ENCODE measurements at regions not wholly inside any gene's neighbourhood (a gene's known extent, or its start where the extent isn't known, plus 50 kb on each side); places are given as distances from the start of the nearest gene placed in this dataset.
"Not testable (repeated sequence)": the region's sequence is repeated elsewhere in the genome, so short reads cannot be mapped to it uniquely, and the experiment has no call there.

DNA sequence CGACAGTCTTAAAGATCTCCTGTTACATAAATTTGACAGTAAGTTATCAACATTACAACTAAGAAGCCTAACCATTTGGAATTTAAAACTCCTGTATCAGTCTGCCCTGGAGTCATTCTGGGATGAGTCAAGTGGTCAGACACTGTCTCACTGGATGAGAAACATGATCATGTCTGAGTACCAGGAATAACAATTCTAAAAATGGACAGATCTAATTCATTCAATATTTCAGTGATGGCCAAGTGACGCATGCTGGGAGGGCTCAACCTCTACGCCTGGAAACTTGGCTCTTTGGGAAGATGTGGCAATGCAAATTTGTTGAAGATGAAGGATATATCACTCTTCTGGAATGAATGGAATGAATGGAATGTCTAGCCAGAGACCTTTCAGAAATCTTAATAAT is 1427.2 kb downstream of the STIM2 start:
- Mint-ChIP-seq H3K4me1 (ENCODE audit: low read depth) (no peaks in the 10 kb centered on the region), H3K27ac (no peak overlapping the region), H3K27me3 (ENCODE audit: low read depth) (no peaks in the 10 kb centered on the region), H3K9me3 (peaks cover 22% of the 10 kb centered on the region), H3K36me3 (ENCODE audit: low read depth) (no peaks in the 10 kb centered on the region), H3K4me3 (no peak overlapping the region)
- DNase-seq: no peak
- intact Hi-C loops (cut with micrococcal nuclease): no loop called here
- CTCF ChIA-PET: no interaction called here

DNA sequence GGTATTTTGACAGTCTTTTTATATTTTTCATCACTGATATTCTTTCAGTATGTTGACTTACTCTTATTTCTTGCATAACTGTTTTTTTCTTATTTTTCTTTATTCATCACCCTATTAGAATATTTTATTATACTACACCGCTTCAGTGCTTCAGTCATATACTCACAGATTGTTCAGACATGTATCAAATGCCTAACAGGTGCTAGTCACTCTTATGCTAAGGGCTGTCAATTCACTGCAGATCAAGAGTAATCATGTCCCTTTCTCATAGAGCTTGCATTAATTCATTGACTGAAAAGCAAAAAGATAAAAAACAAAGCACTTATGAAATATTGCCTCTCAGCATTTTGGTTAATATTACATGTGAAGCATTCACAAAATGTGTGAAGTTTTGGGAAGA is 1435.6 kb downstream of the STIM2 start:
- CTCF ChIA-PET: no interaction called here
- Mint-ChIP-seq H3K27me3 (ENCODE audit: low read depth) (no peaks in the 10 kb centered on the region), H3K36me3 (ENCODE audit: low read depth) (no peaks in the 10 kb centered on the region), H3K4me3 (no peak overlapping the region), H3K9me3 (peaks cover 10% of the 10 kb centered on the region), H3K4me1 (ENCODE audit: low read depth) (no peaks in the 10 kb centered on the region), H3K27ac (no peak overlapping the region)
- intact Hi-C loops (cut with micrococcal nuclease): no loop called here
- DNase-seq: no peak

DNA sequence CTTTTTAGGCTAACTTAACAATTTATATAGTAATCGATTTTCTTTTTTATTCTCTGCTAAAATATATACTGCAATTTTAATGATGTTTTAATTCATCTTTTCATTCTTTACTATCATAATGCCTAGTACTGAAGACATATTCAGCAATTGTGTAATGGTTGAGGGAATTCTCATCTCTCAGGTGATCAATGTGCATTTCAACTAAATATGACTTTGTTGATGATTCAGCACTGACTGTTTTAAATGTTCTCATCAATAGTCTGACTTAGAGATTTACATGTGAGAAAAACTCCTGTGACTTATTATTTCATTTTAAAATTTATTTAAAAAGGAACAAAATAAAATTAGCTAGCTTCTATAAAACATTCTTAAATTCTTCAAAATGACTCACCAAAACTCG is 1450.3 kb downstream of the STIM2 start:
- no peaks in the 10 kb centered on the region for H3K27me3 Mint-ChIP-seq (ENCODE audit: low read depth)
- CTCF ChIA-PET: interaction anchor here (0.6 kb wide), 1 partner anchor 81 kb away, joined by 4 read pairs; no protein-coding TSS in a partner anchor
- DNase-seq: no peak
- intact Hi-C loops (cut with micrococcal nuclease): no loop called here
- peaks cover 2% of the 10 kb centered on the region for H3K9me3 Mint-ChIP-seq
- H3K27ac Mint-ChIP-seq: no peak overlapping the region
- H3K4me3 Mint-ChIP-seq: no peak overlapping the region
- no peaks in the 10 kb centered on the region for H3K36me3 Mint-ChIP-seq (ENCODE audit: low read depth)
- no peaks in the 10 kb centered on the region for H3K4me1 Mint-ChIP-seq (ENCODE audit: low read depth)

DNA sequence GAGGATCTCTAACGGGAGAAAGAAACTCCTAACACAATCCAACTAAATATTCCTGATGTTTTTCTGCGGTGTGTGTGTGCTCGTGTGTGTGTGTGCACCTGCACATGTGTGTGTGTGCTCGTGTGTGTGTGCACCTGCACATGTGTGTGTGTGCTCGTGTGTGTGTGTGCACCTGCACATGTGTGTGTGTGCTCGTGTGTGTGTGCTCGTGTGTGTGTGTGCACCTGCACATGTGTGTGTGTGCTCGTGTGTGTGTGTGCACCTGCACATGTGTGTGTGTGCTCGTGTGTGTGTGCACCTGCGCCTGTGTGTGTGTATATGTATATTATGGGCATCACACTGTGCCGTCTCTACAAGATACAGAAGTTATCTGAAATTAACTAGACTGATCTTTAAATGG is 1451.9 kb downstream of the STIM2 start:
- CTCF ChIA-PET; H3K27ac Mint-ChIP-seq; H3K27me3 Mint-ChIP-seq (ENCODE audit: low read depth); H3K36me3 Mint-ChIP-seq (ENCODE audit: low read depth); H3K4me1 Mint-ChIP-seq (ENCODE audit: low read depth); H3K4me3 Mint-ChIP-seq; DNase-seq; intact Hi-C loops (cut with micrococcal nuclease); H3K9me3 Mint-ChIP-seq: not testable (repeated sequence)

DNA sequence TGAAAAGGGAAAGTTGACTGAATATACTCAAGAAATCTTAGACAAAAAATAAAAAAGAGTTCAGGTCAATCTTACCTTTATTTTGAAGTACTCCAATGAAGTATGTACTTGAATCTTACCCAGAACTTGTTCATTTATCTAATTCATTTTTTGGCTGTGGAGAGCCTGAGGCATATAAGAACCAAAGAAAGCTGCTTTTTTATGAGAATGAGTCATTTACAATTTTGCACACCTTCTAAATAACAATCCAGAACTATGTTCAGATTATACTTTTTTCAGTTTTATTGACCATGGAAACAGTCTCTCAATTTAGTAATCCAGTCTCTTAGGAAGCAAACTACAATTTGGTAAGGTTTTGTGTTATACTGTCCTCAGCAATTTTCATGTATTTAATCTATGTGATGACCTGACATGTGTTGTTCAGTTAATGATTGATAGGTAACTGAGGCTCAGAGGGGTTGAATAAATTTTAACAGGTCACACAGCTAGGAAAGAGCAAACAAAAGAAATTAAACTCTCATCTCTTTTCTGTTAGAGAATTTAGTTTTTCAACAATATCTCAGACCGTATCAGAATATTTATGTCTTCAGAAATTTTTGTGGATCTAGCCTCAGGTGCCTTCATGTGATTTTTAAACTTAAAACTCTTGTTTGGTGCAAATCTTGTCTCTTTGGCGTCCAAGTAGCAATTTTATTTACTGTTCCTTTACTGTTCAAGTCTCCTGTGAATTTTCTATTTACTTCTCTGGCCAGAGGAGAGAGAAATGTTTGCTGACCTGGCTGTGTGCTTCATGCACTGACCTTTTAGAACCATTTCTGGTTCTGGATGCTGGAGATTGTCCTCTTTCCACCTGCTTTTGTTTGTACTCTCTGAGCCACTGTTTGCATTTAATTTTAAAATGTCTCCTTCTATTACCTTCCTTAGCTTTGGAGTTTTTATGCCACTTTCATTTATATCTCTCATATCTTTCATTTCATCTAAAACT is 1453.4 kb downstream of the STIM2 start:
- CTCF ChIA-PET: interaction anchor here (0.6 kb wide), 1 partner anchor 879 kb away, joined by 3 read pairs; no protein-coding TSS in a partner anchor
- no peak overlapping the region for H3K27ac Mint-ChIP-seq
- no peak for DNase-seq
- H3K4me1 Mint-ChIP-seq (ENCODE audit: low read depth): no peaks in the 10 kb centered on the region
- no peaks in the 10 kb centered on the region for H3K36me3 Mint-ChIP-seq (ENCODE audit: low read depth)
- no peaks in the 10 kb centered on the region for H3K27me3 Mint-ChIP-seq (ENCODE audit: low read depth)
- peaks cover 5% of the 10 kb centered on the region for H3K9me3 Mint-ChIP-seq
- intact Hi-C loops (cut with micrococcal nuclease): no loop called here
- no peak overlapping the region for H3K4me3 Mint-ChIP-seq

DNA sequence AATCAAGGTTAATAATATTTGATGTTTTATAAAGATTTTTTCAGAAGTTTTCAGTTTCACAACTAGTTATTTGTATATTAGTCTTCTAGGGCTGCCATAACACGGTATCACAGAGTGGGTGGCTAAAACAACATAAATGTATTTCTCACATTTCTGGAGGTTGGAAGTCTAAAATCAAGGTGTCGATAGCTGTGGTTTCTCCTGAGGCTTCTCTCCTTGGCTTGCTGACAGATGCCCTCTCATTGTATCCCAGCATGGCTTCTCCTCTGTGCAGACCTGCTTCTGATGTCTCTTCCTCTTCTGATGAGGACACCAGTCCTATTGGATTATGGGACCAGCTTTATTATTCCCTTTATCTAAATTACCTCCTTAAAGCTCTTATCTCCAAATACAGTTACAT is 1456.6 kb downstream of the STIM2 start:
- no peak overlapping the region for H3K4me3 Mint-ChIP-seq
- intact Hi-C loops (cut with micrococcal nuclease): no loop called here
- no peaks in the 10 kb centered on the region for H3K4me1 Mint-ChIP-seq (ENCODE audit: low read depth)
- DNase-seq: no peak
- H3K27me3 Mint-ChIP-seq (ENCODE audit: low read depth): no peaks in the 10 kb centered on the region
- H3K9me3 Mint-ChIP-seq: peaks cover 5% of the 10 kb centered on the region
- H3K27ac Mint-ChIP-seq: no peak overlapping the region
- CTCF ChIA-PET: no interaction called here
- H3K36me3 Mint-ChIP-seq (ENCODE audit: low read depth): no peaks in the 10 kb centered on the region

DNA sequence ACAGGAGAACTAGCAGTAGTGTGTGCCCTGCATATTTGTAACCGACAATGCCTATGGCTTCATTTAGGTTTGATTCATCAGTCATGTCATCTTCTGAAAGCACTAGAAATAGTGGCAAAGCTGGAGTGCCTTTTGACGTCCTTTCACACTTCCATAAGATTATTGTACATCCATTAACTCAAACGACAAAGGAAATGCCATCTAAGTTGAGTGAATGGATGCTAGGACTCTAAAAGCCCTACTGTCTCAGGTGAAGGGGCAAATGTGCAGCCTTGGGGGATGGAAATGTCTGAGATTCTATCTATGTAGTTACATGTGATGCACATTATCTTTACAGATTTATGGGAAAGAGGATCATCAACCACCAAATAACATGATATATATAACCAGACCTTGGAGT is 1473.6 kb downstream of the STIM2 start:
- no peak for DNase-seq
- CTCF ChIA-PET: no interaction called here
- Mint-ChIP-seq H3K27me3 (ENCODE audit: low read depth) (no peaks in the 10 kb centered on the region), H3K4me3 (no peak overlapping the region), H3K4me1 (ENCODE audit: low read depth) (no peaks in the 10 kb centered on the region), H3K9me3 (no peaks in the 10 kb centered on the region), H3K27ac (no peak overlapping the region), H3K36me3 (ENCODE audit: low read depth) (no peaks in the 10 kb centered on the region)
- intact Hi-C loops (cut with micrococcal nuclease): no loop called here

DNA sequence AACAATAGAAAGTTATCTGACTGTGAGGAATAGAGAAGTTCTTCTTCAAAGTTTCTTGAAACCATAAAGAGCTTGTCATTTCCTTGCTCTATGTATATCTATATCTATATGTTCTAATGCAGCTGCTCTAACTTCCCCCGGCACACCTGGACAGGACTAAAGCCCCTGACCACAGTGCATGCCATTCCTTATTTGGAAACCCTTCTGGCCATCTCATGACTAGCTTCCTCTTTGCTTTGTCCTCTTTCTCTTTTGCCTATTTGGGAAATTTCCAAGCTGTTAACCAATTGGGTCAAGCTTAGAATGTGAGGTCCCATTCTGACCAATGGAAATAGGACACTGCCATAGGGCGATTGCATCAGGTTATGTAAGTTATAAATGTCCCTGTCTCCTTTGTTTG is 1481.1 kb downstream of the STIM2 start:
- DNase-seq: no peak
- Mint-ChIP-seq H3K4me1 (ENCODE audit: low read depth) (no peaks in the 10 kb centered on the region), H3K36me3 (ENCODE audit: low read depth) (no peaks in the 10 kb centered on the region), H3K27me3 (ENCODE audit: low read depth) (no peaks in the 10 kb centered on the region), H3K27ac (no peak overlapping the region), H3K4me3 (no peak overlapping the region), H3K9me3 (peaks cover 19% of the 10 kb centered on the region)
- intact Hi-C loops (cut with micrococcal nuclease): no loop called here
- CTCF ChIA-PET: no interaction called here

DNA sequence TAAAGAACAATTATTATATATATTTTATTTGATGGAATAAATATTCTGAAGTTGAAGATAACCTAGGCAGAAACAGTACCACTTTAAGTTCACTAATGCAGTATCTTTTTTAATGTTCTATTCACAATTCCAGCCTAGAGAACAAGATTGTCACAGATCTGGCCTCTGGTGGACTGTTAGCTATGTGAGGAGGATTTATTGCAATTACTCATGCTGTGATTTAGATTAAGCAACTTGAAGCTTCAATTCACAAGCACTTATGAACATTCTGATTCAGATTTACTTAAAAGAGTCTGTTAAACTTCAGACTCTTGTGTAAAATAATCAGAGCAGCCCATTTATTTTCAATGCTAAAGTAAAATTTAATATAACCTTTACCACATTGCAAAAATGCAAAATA is 1489.8 kb downstream of the STIM2 start:
- DNase-seq: no peak
- intact Hi-C loops (cut with micrococcal nuclease): no loop called here
- no peak overlapping the region for H3K4me3 Mint-ChIP-seq
- no peaks in the 10 kb centered on the region for H3K27me3 Mint-ChIP-seq (ENCODE audit: low read depth)
- no peaks in the 10 kb centered on the region for H3K4me1 Mint-ChIP-seq (ENCODE audit: low read depth)
- no peak overlapping the region for H3K27ac Mint-ChIP-seq
- H3K36me3 Mint-ChIP-seq (ENCODE audit: low read depth): no peaks in the 10 kb centered on the region
- peaks cover 5% of the 10 kb centered on the region for H3K9me3 Mint-ChIP-seq
- CTCF ChIA-PET: no interaction called here

DNA sequence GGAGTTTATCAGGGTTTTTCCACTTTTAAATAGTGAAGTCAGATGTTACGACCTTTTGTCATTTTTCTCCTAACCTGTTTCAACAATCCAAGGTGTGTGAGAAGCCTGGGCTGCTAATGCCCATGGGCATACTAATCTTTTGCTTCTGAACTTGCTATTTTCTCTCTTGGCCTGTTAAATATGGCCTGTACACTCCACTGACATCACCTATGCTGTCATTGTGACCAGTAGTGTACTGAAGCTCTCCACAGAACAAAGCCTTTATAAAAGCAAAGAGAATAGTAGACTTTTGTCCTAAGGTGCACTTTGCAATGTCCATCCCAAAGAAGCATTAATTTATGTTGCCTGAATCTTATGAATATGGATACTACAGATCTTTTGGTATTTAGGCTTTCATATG is 1490.5 kb downstream of the STIM2 start:
- Mint-ChIP-seq H3K4me1 (ENCODE audit: low read depth) (no peaks in the 10 kb centered on the region), H3K9me3 (peaks cover 8% of the 10 kb centered on the region), H3K27ac (no peak overlapping the region), H3K4me3 (no peak overlapping the region), H3K36me3 (ENCODE audit: low read depth) (no peaks in the 10 kb centered on the region), H3K27me3 (ENCODE audit: low read depth) (no peaks in the 10 kb centered on the region)
- intact Hi-C loops (cut with micrococcal nuclease): no loop called here
- CTCF ChIA-PET: no interaction called here
- no peak for DNase-seq

DNA sequence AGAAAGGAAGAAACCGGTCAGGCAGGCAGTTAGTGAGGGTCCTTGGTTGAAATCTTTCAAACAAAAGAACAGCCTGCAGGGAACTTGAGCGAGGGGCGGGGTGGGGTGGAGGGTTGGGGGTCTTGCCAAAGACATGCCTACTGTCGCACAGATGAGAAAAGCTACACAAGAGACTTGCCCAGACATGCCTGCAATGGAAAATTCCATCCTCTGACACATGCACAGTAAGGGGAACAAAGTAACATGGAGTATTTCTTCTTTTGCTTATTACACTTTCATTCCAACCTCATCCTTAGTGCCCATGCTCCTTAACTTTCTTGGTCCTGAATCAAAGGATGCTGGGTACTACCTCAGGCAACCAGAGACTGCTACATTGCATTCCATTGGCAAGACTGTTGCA is 1491.2 kb downstream of the STIM2 start:
- H3K9me3 Mint-ChIP-seq: peaks cover 8% of the 10 kb centered on the region
- intact Hi-C loops (cut with micrococcal nuclease): no loop called here
- no peak overlapping the region for H3K4me3 Mint-ChIP-seq
- no peak for DNase-seq
- CTCF ChIA-PET: no interaction called here
- H3K27ac Mint-ChIP-seq: no peak overlapping the region
- no peaks in the 10 kb centered on the region for H3K27me3 Mint-ChIP-seq (ENCODE audit: low read depth)
- no peaks in the 10 kb centered on the region for H3K36me3 Mint-ChIP-seq (ENCODE audit: low read depth)
- no peaks in the 10 kb centered on the region for H3K4me1 Mint-ChIP-seq (ENCODE audit: low read depth)

DNA sequence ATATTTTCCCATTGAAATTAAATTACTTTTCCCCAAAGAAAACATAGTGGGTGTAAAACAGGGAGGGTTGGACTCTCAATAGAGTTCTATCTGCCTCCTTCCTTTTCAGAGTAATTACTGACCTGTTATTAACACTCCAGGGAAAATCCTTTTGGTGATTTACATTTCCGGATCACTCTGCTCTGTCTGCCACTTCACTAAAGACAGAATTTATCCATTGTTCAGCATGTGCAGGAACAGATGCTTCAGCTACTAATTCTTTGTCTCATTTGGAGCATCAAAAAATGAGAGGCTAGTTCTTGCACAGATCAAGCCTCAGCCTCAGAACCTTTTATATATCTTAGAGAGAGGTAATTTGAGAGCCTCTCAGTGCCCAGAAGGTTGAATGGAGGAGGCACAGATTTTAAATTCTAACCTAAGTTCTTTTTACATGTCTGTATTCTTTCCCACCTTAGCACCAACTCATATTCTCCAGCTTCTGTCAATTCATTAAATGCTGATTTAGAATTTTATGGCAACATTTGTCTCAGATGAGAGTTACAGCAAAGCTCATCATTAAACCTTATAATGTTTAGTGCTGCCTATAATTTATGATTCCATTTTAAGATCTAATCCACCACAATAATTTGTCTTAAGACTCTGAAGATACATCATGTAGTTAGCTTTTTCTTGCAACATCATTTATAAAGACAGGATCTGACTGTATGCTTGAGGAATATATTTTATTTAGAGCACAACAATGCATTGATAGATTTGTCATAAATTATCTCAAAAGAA is 1494.4 kb downstream of the STIM2 start:
- Mint-ChIP-seq H3K4me1 (ENCODE audit: low read depth) (no peaks in the 10 kb centered on the region), H3K4me3 (no peak overlapping the region), H3K27me3 (ENCODE audit: low read depth) (no peaks in the 10 kb centered on the region), H3K36me3 (ENCODE audit: low read depth) (no peaks in the 10 kb centered on the region), H3K27ac (no peak overlapping the region), H3K9me3 (peaks cover 8% of the 10 kb centered on the region)
- CTCF ChIA-PET: no interaction called here
- DNase-seq: no peak
- intact Hi-C loops (cut with micrococcal nuclease): no loop called here

DNA sequence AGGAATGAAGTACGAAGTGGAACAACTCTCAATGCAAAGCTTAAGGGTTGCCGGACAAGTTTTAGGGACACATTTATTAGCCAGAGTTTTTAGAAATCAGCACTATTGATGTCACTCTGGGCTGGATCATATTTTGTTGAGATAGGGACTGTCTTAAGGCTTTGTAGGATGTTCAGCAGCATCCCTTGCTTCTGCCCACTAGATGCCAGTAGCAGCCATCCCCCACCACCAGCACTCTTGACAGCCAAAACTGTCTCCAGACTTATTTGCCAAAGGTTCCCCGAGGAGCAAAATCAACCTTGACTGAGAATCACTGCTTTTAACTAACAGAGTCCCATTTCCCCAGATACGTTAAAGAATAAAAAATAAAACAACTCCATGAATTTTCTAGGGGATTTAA is 1497.3 kb downstream of the STIM2 start:
- Mint-ChIP-seq H3K27ac (no peak overlapping the region), H3K4me3 (no peak overlapping the region), H3K4me1 (ENCODE audit: low read depth) (no peaks in the 10 kb centered on the region), H3K9me3 (peaks cover 5% of the 10 kb centered on the region), H3K36me3 (ENCODE audit: low read depth) (no peaks in the 10 kb centered on the region), H3K27me3 (ENCODE audit: low read depth) (no peaks in the 10 kb centered on the region)
- DNase-seq: no peak
- CTCF ChIA-PET: no interaction called here
- intact Hi-C loops (cut with micrococcal nuclease): no loop called here
